Upper lobe of left lung (tissue), 6 donors: ENCODE measurements at regions not wholly inside any gene's neighbourhood (a gene's known extent, or its start where the extent isn't known, plus 50 kb on each side); places are given as distances from the start of the nearest gene placed in this dataset.

Source experiments
- ATAC-seq, 2 donors: fragments of 200-7000 bp; cut with Tn5 transposase; one replicate each; pipeline ENCODE4 v1.9.1; 2022; ENCODE audit warnings: mild to moderate bottlenecking in 2 of 2, moderate library complexity in 2 of 2; ENCODE audit not compliant: low FRiP score in 2 of 2
- DNase-seq, 2 donors: peaks; one replicate each; pipeline ENCODE4 v3.0.0-alpha.2; 2019 to 2020
- H3K27ac ChIP-seq, 4 donors: fragments of 200-600 bp; sonication (generic); one replicate each; pipeline ENCODE4 v1.5.1; 2016 to 2019
- H3K27me3 ChIP-seq, 4 donors: fragments of 200-600 bp; sonication (generic); one replicate each; pipeline ENCODE4 v1.5.1; 2017 to 2019
- H3K36me3 ChIP-seq, 4 donors: fragments of 200-600 bp; sonication (generic); one replicate each; pipeline ENCODE4 v1.5.1; 2016 to 2019
- H3K4me1 ChIP-seq, 4 donors: fragments of 200-600 bp; sonication (generic); one replicate each; pipeline ENCODE4 v1.5.1; 2018 to 2019
- H3K4me3 ChIP-seq, 4 donors: fragments of 200-600 bp; sonication (generic); one replicate each; pipeline ENCODE4 v1.5.1; 2017 to 2019; ENCODE audit warnings: mild to moderate bottlenecking in 2 of 4, moderate library complexity in 1 of 4
- H3K9me3 ChIP-seq, 4 donors: fragments of 200-600 bp; sonication (generic); one replicate each; pipeline ENCODE4 v1.5.1; 2018 to 2019
- CTCF ChIP-seq, 6 experiments: fragments of 450-650 bp in 4 of 6; fragments of 200-600 bp in 2 of 6; sonication (generic) in 2 of 6; IDR thresholded peaks; one replicate each; pipeline ENCODE4 v1.5.1; 2016 to 2019; ENCODE audit warnings: antibody characterized with exemption in 6 of 6
- EP300 ChIP-seq, 4 donors: sonication (generic); formaldehyde crosslinking; IDR thresholded peaks; one replicate each; pipeline ENCODE4 v1.5.1; 2017; ENCODE audit warnings: antibody characterized with exemption in 4 of 4, control low read depth in 2 of 4
- POLR2A ChIP-seq, 4 donors: fragments of 450-650 bp; IDR thresholded peaks; one replicate each; pipeline ENCODE4 v1.5.1; 2016 to 2017; ENCODE audit warnings: antibody characterized with exemption in 4 of 4, mild to moderate bottlenecking in 2 of 4
- POLR2AphosphoS5 ChIP-seq, 2 donors: sonication (generic); formaldehyde crosslinking; IDR thresholded peaks; one replicate each; pipeline ENCODE4 v1.5.1; 2017; ENCODE audit warnings: antibody characterized with exemption in 2 of 2
- WGBS, 2 donors: methylation state at CpG; one replicate each; pipeline ENCODE4 v1.1.5; 2017 to 2018; 5-methylcytosine and 5-hydroxymethylcytosine counted together
- donor health status: DM: no; HTN: no; CAD: no; lungs with moderate emphysema.
- donor health status: DM: no; HTN: yes; CAD: no; lungs with severe emphysema.

GRCh38 chr12:30135776-30136175 lies 352.0 kb upstream of the TMTC1 start:
- Histone ChIP-seq H3K27ac (no peak overlapping the region), H3K36me3 (no peaks in the 10 kb centered on the region), H3K4me3 (no peak overlapping the region), H3K9me3 (no peaks in the 10 kb centered on the region), H3K4me1 (no peaks in the 10 kb centered on the region), H3K27me3 (no peaks in the 10 kb centered on the region)
- WGBS, 2 donors: 71 to 75% methylated on average over 2 of the region's 2 CpGs
- TF ChIP-seq EP300 (IDR thresholded peaks at IDR 0.05) (no peak), CTCF (IDR thresholded peaks at IDR 0.05) (no peak), POLR2AphosphoS5 (IDR thresholded peaks at IDR 0.05) (no peak)
- no peak for DNase-seq
- ATAC-seq: no peak

- no peaks in the 10 kb centered on the region for H3K9me3 ChIP-seq
- DNase-seq (no peak), ATAC-seq (no peak)
- no peaks in the 10 kb centered on the region for H3K4me1 ChIP-seq
- no peaks in the 10 kb centered on the region for H3K27me3 ChIP-seq
- no peak for TF ChIP-seq POLR2A (IDR thresholded peaks at IDR 0.05)
- no peak for TF ChIP-seq EP300 (IDR thresholded peaks at IDR 0.05)
- TF ChIP-seq CTCF (IDR thresholded peaks at IDR 0.05): no peak
- H3K36me3 ChIP-seq: no peaks in the 10 kb centered on the region
- H3K4me3 ChIP-seq: no peak overlapping the region
- no peak overlapping the region for H3K27ac ChIP-seq
- WGBS, 2 donors: 66 to 75% methylated on average over 8 of the region's 8 CpGs
Observed at GRCh38 chr12:30134229-30134628, 350.5 kb upstream of the TMTC1 start.

GRCh38 chr12:30126944-30127343 lies 343.2 kb upstream of the TMTC1 start:
- 70 to 72% methylated on average over 3 of the region's 3 CpGs for WGBS, 2 donors
- no peaks in the 10 kb centered on the region for H3K27me3 ChIP-seq
- H3K4me1 ChIP-seq: no peaks in the 10 kb centered on the region
- ATAC-seq: no peak
- DNase-seq: no peak
- H3K27ac ChIP-seq: no peak overlapping the region
- TF ChIP-seq POLR2A (IDR thresholded peaks at IDR 0.05) (no peak), EP300 (IDR thresholded peaks at IDR 0.05) (no peak), POLR2AphosphoS5 (IDR thresholded peaks at IDR 0.05) (no peak), CTCF (IDR thresholded peaks at IDR 0.05) (no peak)
- H3K9me3 ChIP-seq: peaks cover 0 to 2% (median 0%) of the 10 kb centered on the region in 4 donors
- no peaks in the 10 kb centered on the region for H3K36me3 ChIP-seq
- no peak overlapping the region for H3K4me3 ChIP-seq

GRCh38 chr12:30120522-30120921 lies 336.8 kb upstream of the TMTC1 start:
- TF ChIP-seq CTCF (IDR thresholded peaks at IDR 0.05) (no peak), EP300 (IDR thresholded peaks at IDR 0.05) (no peak), POLR2A (IDR thresholded peaks at IDR 0.05) (no peak), POLR2AphosphoS5 (IDR thresholded peaks at IDR 0.05) (no peak)
- DNase-seq (no peak), ATAC-seq (no peak)
- no peaks in the 10 kb centered on the region for H3K36me3 ChIP-seq
- no peaks in the 10 kb centered on the region for H3K27me3 ChIP-seq
- H3K4me1 ChIP-seq: no peaks in the 10 kb centered on the region
- 75 to 77% methylated on average over 1 of the region's 1 CpG for WGBS, 2 donors
- H3K27ac ChIP-seq: no peak overlapping the region
- no peak overlapping the region for H3K4me3 ChIP-seq
- H3K9me3 ChIP-seq: peaks cover 0 to 13% (median 0%) of the 10 kb centered on the region in 4 donors

GRCh38 chr12:30117483-30117882 lies 333.7 kb upstream of the TMTC1 start:
- DNase-seq (no peak), ATAC-seq (no peak)
- Histone ChIP-seq H3K9me3 (peaks cover 0 to 13% (median 0%) of the 10 kb centered on the region in 4 donors), H3K36me3 (no peaks in the 10 kb centered on the region), H3K4me3 (no peak overlapping the region), H3K4me1 (no peaks in the 10 kb centered on the region), H3K27me3 (no peaks in the 10 kb centered on the region), H3K27ac (no peak overlapping the region)
- whole genome bisulfite sequencing, 2 donors: 60 to 61% methylated on average over 2 of the region's 2 CpGs
- TF ChIP-seq POLR2A (IDR thresholded peaks at IDR 0.05) (no peak), EP300 (IDR thresholded peaks at IDR 0.05) (no peak), POLR2AphosphoS5 (IDR thresholded peaks at IDR 0.05) (no peak), CTCF (IDR thresholded peaks at IDR 0.05) (no peak)
